ENCODE measurements at regions not wholly inside any gene's neighbourhood (a gene's known extent, or its start where the extent isn't known, plus 50 kb on each side); places are given as distances from the start of the nearest gene placed in this dataset.

GRCh38 chr11:116184763-116185162 lies 588.0 kb downstream of the BUD13 start:
- Histone ChIP-seq H3K4me3 (ENCODE audit: low read length) (no peak overlapping the region), H2AFZ (ENCODE audit: low read depth, low read length) (no peak overlapping the region), H3K79me2 (ENCODE audit: low read length) (no peaks in the 10 kb centered on the region), H4K20me1 (ENCODE audit: insufficient read depth, low read length) (no peaks in the 10 kb centered on the region), H3K4me2 (ENCODE audit: low read length) (no peak overlapping the region), H3K36me3 (replicated peaks; ENCODE audit: low read depth, low read length) (no peaks in the 10 kb centered on the region), H3K27me3 (ENCODE audit: low read depth, low read length) (peaks cover 14% of the 10 kb centered on the region; the same call in 1 of the 2 replicates), H3K9ac (ENCODE audit: low read length) (no peak overlapping the region), H3K4me1 (ENCODE audit: low read length) (no peaks in the 10 kb centered on the region), H3K9me3 (ENCODE audit: insufficient read depth, low read length) (no peaks in the 10 kb centered on the region), H3K27ac (ENCODE audit: low read length) (no peak overlapping the region)
- no peak for TF ChIP-seq EZH2phosphoT487 (IDR thresholded peaks at IDR 0.05; ENCODE audit: low read depth)

- no peaks in the 10 kb centered on the region for H4K20me1 ChIP-seq (ENCODE audit: insufficient read depth, low read length)
- H3K9me3 ChIP-seq (ENCODE audit: insufficient read depth, low read length): no peaks in the 10 kb centered on the region
- H3K79me2 ChIP-seq (ENCODE audit: low read length): no peaks in the 10 kb centered on the region
- H3K4me2 ChIP-seq (ENCODE audit: low read length): no peak overlapping the region
- no peak overlapping the region for H3K4me3 ChIP-seq (ENCODE audit: low read length)
- no peaks in the 10 kb centered on the region for H3K36me3 ChIP-seq (replicated peaks; ENCODE audit: low read depth, low read length)
- TF ChIP-seq EZH2phosphoT487 (IDR thresholded peaks at IDR 0.05; ENCODE audit: low read depth) (no peak), CTCF (IDR thresholded peaks at IDR 0.05; ENCODE audit: low read depth, low read length) (no peak)
- no peak overlapping the region for H3K27ac ChIP-seq (ENCODE audit: low read length)
- H3K9ac ChIP-seq (ENCODE audit: low read length): no peak overlapping the region
- H3K4me1 ChIP-seq (ENCODE audit: low read length): no peaks in the 10 kb centered on the region
- H3K27me3 ChIP-seq (ENCODE audit: low read depth, low read length): no peaks in the 10 kb centered on the region
- no peak overlapping the region for H2AFZ ChIP-seq (ENCODE audit: low read depth, low read length)
These were observed 590.3 kb downstream of the BUD13 start for GRCh38 chr11:116182356-116182966.

GRCh38 chr11:116180806-116181600 lies 591.8 kb downstream of the BUD13 start:
- Histone ChIP-seq H3K4me1 (ENCODE audit: low read length) (no peaks in the 10 kb centered on the region), H3K36me3 (replicated peaks; ENCODE audit: low read depth, low read length) (no peaks in the 10 kb centered on the region), H3K79me2 (ENCODE audit: low read length) (no peaks in the 10 kb centered on the region), H3K27me3 (ENCODE audit: low read depth, low read length) (no peaks in the 10 kb centered on the region), H3K9me3 (ENCODE audit: insufficient read depth, low read length) (no peaks in the 10 kb centered on the region), H3K4me2 (ENCODE audit: low read length) (no peak overlapping the region), H3K4me3 (ENCODE audit: low read length) (no peak overlapping the region), H4K20me1 (ENCODE audit: insufficient read depth, low read length) (no peaks in the 10 kb centered on the region), H2AFZ (ENCODE audit: low read depth, low read length) (no peak overlapping the region), H3K27ac (ENCODE audit: low read length) (no peak overlapping the region), H3K9ac (ENCODE audit: low read length) (no peak overlapping the region)
- TF ChIP-seq CTCF (IDR thresholded peaks at IDR 0.05; ENCODE audit: low read depth, low read length) (no peak), EZH2phosphoT487 (IDR thresholded peaks at IDR 0.05; ENCODE audit: low read depth) (no peak)

- no peak overlapping the region for H3K9ac ChIP-seq (ENCODE audit: low read length)
- no peak overlapping the region for H3K4me2 ChIP-seq (ENCODE audit: low read length)
- H3K79me2 ChIP-seq (ENCODE audit: low read length): no peaks in the 10 kb centered on the region
- no peaks in the 10 kb centered on the region for H3K36me3 ChIP-seq (replicated peaks; ENCODE audit: low read depth, low read length)
- no peak overlapping the region for H3K27ac ChIP-seq (ENCODE audit: low read length)
- TF ChIP-seq EZH2phosphoT487 (IDR thresholded peaks at IDR 0.05; ENCODE audit: low read depth): no peak
- no peak for TF ChIP-seq CTCF (IDR thresholded peaks at IDR 0.05; ENCODE audit: low read depth, low read length)
- no peak overlapping the region for H2AFZ ChIP-seq (ENCODE audit: low read depth, low read length)
- H4K20me1 ChIP-seq (ENCODE audit: insufficient read depth, low read length): no peaks in the 10 kb centered on the region
- peaks cover 5% of the 10 kb centered on the region; the same call in 1 of the 2 replicates for H3K27me3 ChIP-seq (ENCODE audit: low read depth, low read length)
- no peaks in the 10 kb centered on the region for H3K9me3 ChIP-seq (ENCODE audit: insufficient read depth, low read length)
- H3K4me1 ChIP-seq (ENCODE audit: low read length): no peaks in the 10 kb centered on the region
- no peak overlapping the region for H3K4me3 ChIP-seq (ENCODE audit: low read length)
These were observed 593.4 kb downstream of the BUD13 start for GRCh38 chr11:116179401-116179800.

Data from OCI-LY3 (cell line).